ENCODE measurements at regions not wholly inside any gene's neighbourhood (a gene's known extent, or its start where the extent isn't known, plus 50 kb on each side); places are given as distances from the start of the nearest gene placed in this dataset.

DNA sequence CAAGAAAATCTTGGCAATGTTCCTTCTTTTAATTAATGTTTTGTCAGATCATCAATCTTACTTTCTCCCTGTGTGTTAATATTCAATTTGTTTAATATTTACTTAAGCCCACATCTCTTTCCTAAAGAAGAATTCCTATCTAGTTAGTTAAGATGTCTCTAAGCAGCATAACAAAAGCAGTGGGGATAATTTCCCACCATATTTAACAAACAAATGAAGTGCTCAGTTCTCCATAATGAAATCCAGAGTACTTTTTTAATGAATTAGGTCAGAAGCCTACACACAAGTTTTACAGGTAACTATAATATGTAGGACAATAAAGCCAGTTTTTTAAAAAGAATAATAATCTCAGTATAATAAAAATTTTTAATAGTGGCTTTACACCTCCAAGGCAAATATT lies 1918.8 kb downstream of the EFNA5 start:
- DNase-seq = no peak

- DNase-seq = no peak
Observed at GRCh38 chr5:105745111-105745510, 1925.6 kb downstream of the EFNA5 start.

- no peak for DNase-seq
Observed at GRCh38 chr5:105740242-105740641, 1930.5 kb downstream of the EFNA5 start.

DNA sequence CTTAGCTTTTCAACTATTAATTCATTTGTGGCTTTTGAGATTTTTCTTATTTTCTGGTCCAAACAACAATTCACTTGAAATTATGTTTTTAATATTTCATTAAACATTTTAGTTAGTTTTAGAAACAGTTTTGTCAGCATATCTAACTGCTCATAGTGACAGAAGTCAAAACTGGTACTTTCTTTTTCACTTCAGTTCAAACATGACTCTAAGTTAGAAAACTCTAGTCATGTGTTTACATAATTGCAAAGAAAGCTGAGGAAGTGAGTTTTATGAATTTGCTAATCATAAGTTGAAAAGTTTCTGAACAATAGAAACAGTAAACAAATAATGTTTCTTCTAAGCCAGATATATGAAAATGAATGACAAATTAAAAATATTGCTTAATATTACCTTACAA lies 1931.0 kb downstream of the EFNA5 start:
- no peak for DNase-seq

GRCh38 chr5:105735704-105736103 lies 1935.0 kb downstream of the EFNA5 start:
- no peak for DNase-seq

DNA sequence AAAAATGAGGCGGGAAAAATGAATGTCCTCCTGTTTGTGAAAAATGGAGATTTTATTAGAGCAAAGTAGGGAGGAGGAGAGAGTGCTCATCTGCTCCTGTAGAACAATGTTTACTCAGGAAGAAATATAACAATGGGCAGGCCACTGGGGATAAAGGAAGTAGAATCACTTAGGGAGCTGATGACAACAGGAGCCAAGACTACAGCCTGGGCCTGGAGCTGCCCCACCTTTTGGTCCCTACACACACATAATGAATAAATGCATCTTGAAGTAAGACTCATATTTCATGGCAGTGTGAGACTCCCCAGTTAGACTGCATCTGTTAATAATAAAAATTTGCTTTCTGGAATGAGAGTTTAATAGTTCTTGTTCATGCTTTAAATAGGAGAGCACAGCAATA lies 1939.8 kb downstream of the EFNA5 start:
- no peak for DNase-seq

DNA sequence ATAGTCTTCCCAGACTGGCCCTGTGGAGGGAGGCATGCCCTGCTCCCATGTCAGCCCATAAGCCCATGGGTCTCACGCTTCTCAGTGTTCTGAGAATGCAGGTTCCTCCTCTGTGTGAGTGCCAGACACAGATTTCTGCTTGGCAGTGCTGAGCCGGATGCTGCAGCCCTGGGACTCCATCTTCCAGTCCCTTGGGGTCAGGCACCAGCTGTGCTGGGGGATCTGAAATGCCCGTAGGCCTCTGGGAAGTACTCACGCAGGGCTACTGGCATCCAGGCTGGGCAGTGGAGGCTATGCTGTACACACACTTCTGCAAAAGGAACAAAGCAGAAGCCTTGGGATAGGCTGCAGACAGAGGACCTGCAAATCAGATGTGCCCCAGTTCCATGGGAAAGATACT lies 1944.6 kb downstream of the EFNA5 start:
- DNase-seq = no peak

DNA sequence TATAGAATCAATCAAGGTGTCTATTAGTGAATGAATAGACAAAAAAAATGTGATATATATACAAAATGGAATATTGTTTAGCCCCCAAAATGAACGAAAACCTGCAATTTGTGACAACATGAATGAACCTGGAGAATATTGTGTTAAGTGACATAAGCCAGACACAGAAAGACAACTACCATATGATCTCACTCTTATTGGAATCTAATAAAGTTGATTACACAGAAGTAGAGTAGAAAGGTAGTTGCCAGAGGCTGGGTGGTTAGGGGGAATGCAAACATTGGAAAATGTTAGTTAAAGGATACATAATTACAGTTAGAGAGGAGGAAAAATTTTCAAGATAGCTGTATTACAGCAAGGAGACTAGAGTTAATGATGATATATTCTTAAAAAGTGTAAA lies 1962.3 kb downstream of the EFNA5 start:
- no peak for DNase-seq

- DNase-seq = no peak
Observed at GRCh38 chr5:105702323-105702722, 1968.4 kb downstream of the EFNA5 start.

GRCh38 chr5:105696440-105696839 lies 1974.3 kb downstream of the EFNA5 start:
- DNase-seq = no peak

- DNase-seq = no peak
Observed at GRCh38 chr5:105695941-105696340, 1974.8 kb downstream of the EFNA5 start.

DNA sequence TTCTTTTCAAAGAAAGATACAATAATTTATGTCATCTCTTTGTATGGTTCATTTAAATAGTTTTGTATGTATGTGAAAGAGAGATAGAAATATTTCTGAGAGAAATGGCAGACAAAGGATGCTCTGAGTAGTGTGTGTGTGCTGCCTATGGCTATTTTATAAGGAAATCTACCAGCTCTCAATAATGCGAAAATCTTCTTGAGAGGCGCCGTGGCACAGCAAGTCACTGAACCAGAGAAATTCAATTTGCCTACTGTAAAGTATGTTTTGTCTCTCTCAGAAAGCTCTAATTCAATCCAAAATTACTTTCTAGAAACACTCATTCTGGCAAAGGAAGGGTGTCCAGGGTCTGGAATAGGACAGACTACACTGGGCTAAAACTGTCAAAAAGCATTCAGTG lies 1981.1 kb downstream of the EFNA5 start:
- no peak for DNase-seq

GRCh38 chr5:105688227-105688792 lies 1982.4 kb downstream of the EFNA5 start:
- DNase-seq = no peak

GRCh38 chr5:105687493-105687892 lies 1983.2 kb downstream of the EFNA5 start:
- no peak for DNase-seq

GRCh38 chr5:105685884-105686283 lies 1984.9 kb downstream of the EFNA5 start:
- DNase-seq = no peak

DNA sequence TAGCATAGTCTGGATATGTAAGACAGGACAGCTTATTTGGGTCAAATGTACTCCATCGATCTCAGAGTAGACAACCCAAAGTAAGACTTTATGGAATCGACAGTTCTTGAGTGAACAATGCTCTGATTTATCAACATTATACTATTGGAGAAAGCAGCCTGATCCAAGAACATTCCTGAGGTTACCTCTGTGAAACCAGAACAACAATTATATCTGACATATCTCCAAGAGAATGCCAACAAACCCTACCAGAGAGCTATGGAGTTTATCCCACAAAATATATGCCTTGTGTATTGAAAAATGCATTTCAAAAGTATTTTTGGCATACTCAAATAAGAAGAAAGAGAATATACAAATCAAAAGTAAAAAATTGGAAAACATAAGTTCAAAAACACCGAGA lies 1985.9 kb downstream of the EFNA5 start:
- no peak for DNase-seq

DNA sequence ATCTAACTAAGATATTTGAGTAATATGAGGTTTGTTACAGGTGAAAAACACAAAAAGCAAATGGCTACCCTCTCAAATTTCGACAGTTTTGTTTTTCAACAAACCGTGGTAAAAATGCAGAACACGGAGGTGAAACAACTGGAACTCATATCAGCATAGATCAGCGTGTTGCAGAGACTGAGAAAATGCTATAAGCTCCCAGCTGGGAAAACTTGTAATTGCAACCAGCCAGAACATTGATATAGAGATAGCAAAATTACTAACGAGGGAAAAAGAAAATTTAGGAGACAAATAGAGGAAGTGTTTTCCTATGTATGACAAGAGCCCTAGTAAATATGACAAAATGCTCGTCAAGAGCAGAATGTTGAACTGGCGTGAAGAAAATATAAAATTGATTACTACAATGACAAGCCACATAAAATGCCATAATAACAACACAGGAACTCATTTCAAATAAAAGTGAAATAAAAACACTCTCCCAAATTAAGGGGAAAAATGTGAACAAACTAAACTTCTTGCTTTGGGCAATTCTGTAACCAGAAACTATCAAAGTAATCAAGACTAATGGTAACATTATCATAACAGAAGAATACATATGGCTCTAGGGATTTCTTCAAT lies 1989.8 kb downstream of the EFNA5 start:
- no peak for DNase-seq

GRCh38 chr5:105677291-105677690 lies 1993.4 kb downstream of the EFNA5 start:
- no peak for DNase-seq

- DNase-seq = no peak
Observed at GRCh38 chr5:105670596-105670995, 2000.1 kb downstream of the EFNA5 start.

DNA sequence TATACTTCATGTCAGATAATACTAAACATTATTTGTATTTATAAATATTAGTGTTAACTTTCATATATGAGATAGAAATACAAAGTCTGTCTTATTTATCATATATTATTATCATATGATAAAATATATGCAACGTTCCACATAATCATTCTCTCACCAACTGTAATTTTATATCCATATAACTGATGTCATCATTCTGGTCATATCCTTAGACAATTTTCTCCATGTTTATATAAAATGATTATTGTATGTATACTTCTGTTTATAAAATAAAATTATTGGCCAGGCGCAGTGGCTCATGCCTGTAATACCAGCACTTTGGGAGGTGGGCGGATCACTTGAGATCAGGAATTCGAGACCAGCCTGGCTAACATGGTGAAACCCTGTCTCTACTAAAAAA lies 2007.1 kb downstream of the EFNA5 start:
- no peak for DNase-seq

- DNase-seq = no peak
Observed at GRCh38 chr5:105659396-105659795, 2011.3 kb downstream of the EFNA5 start.

GRCh38 chr5:105640328-105640727 lies 2030.4 kb downstream of the EFNA5 start:
- DNase-seq = no peak

DNA sequence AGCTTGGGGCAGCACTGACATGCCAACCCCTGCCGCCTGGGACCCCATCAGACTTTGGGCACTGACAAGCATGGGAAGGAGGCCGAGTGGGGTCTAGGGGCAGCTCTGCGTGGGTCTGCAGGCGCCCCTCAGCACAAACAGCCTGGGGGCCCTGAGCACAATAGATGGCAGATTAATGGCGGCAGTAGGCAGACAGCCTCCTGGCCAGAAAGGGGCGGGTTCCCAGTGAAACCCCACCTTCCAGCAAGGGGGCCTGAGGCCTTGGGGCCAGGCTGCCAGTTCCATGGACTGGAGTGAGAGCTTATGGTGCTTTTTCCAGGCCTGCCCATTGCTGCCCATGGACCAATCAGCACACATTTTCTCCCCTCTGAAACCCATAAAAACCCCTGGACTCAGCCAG lies 2031.2 kb downstream of the EFNA5 start:
- DNase-seq = no peak

GRCh38 chr5:105639068-105639467 lies 2031.7 kb downstream of the EFNA5 start:
- DNase-seq = no peak

DNA sequence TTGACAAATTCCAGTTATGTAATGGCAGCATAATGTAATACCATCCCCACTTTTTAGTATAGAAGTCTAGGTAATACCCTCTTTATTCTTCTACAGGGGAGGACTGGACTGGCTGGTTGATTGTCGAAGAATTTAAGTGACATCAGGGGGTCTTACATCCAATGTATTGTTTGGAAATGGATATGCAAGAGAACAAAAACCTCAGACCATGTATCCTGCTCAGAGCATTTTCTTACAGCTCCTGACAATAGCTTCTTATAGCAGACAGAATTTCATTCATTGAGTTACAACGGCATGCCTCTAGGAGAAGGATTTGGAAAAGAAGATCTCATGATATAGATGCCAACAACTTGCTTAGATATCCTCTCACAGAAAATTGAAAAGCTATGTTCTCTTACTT lies 2032.3 kb downstream of the EFNA5 start:
- no peak for DNase-seq
